Nephron (organoid): ENCODE measurements at regions not wholly inside any gene's neighbourhood (a gene's known extent, or its start where the extent isn't known, plus 50 kb on each side); places are given as distances from the start of the nearest gene placed in this dataset.

ENCODE experiments used
- H3K27ac Mint-ChIP-seq, 3 experiments: 2 replicates each; pipeline ENCODE4 v1.8.0; 2020; ENCODE audit warnings: mixed read lengths in 3 of 3, mild to moderate bottlenecking in 2 of 3, moderate library complexity in 1 of 3
- H3K27me3 Mint-ChIP-seq: 2 replicates; pipeline ENCODE4 v1.8.0; 2021; ENCODE audit warnings: low read depth, mild to moderate bottlenecking, moderate library complexity, mixed read lengths
- H3K36me3 Mint-ChIP-seq: 2 replicates; pipeline ENCODE4 v1.8.0; 2020; ENCODE audit warnings: low read depth, mixed read lengths
- H3K4me1 Mint-ChIP-seq: 2 replicates; pipeline ENCODE4 v1.8.0; 2020; ENCODE audit warnings: mixed read lengths
- H3K4me3 Mint-ChIP-seq, 3 experiments: 2 replicates each; pipeline ENCODE4 v1.8.0; 2020; ENCODE audit warnings: mild to moderate bottlenecking in 3 of 3, mixed read lengths in 3 of 3, moderate library complexity in 2 of 3
- H3K9me3 Mint-ChIP-seq: 2 replicates; pipeline ENCODE4 v1.8.0; 2020; ENCODE audit warnings: mixed read lengths
- TF ChIP-seq, protein P1 (sequence below), 3 experiments: fragments of 200-600 bp; sonication (generic); IDR thresholded peaks; one replicate each; pipeline ENCODE4 v1.5.0; 2021; ENCODE audit warnings: antibody characterized with exemption in 3 of 3; ENCODE audit not compliant: unreplicated experiment in 3 of 3

DNA sequence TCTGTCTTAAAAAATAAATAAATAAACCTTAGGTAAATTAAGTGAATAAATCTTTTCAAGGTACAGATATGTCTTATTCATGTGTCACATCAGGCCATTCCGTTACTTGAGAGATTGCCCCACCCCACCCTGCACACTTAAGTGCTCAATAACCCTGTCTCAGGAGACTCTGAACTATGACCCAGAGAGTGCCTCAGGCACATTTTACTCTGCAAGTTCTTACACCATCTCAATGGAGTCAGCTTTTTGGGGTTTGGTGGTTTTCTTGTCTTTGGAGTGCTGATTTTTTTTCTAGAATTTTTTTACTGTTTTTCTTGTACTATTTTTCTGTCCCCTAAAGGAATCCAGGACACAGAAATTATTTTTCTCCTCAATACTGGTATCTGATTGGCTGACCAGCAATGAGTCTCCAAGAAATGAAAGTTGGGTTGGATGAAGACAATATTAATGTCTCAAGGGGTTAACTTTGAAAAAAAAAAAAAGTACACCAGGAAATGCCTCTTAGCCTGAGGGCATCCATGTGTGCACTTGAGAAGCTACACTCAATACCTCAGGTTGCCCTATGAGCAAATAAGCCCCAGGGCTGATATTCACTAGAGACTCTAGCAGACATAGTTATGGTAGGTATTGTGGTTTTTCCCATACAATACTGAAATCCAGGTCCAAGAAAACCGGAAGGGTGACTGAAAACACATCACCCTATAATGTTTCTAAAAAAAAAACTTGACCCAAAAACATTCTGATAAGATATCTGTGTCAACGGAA, 114.6 kb upstream of the ZNF91 start:
- Mint-ChIP-seq H3K9me3 (peaks cover 30% of the 10 kb centered on the region), H3K27me3 (no peaks in the 10 kb centered on the region), H3K4me3 (no peak overlapping the region), H3K27ac (no peak overlapping the region), H3K4me1 (no peaks in the 10 kb centered on the region), H3K36me3 (no peaks in the 10 kb centered on the region)
- TF ChIP-seq, protein P1, sequence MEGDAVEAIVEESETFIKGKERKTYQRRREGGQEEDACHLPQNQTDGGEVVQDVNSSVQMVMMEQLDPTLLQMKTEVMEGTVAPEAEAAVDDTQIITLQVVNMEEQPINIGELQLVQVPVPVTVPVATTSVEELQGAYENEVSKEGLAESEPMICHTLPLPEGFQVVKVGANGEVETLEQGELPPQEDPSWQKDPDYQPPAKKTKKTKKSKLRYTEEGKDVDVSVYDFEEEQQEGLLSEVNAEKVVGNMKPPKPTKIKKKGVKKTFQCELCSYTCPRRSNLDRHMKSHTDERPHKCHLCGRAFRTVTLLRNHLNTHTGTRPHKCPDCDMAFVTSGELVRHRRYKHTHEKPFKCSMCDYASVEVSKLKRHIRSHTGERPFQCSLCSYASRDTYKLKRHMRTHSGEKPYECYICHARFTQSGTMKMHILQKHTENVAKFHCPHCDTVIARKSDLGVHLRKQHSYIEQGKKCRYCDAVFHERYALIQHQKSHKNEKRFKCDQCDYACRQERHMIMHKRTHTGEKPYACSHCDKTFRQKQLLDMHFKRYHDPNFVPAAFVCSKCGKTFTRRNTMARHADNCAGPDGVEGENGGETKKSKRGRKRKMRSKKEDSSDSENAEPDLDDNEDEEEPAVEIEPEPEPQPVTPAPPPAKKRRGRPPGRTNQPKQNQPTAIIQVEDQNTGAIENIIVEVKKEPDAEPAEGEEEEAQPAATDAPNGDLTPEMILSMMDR (IDR thresholded peaks at IDR 0.05; ENCODE audit: unreplicated experiment in 3 of 3) = no peak

DNA sequence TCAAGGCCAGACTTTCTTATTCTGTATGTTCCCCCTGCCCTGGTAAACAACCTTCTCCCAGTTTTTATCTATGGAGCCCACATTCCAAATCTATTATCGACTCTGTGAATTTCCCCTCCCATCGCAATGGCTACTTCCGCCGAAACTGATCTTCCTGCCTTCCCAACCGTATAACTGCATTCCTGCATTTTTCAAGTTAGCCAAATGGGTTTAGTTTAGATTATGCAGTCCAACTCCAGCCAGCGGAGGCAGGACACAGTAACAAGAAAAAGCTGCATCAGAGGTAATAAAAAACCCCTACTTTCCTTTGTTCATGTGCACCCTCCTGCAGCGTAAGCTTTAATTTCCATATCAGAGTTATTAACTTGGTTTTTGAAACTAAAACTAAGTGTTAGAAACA, 112.2 kb upstream of the ZNF91 start:
- no peaks in the 10 kb centered on the region for H3K36me3 Mint-ChIP-seq

DNA sequence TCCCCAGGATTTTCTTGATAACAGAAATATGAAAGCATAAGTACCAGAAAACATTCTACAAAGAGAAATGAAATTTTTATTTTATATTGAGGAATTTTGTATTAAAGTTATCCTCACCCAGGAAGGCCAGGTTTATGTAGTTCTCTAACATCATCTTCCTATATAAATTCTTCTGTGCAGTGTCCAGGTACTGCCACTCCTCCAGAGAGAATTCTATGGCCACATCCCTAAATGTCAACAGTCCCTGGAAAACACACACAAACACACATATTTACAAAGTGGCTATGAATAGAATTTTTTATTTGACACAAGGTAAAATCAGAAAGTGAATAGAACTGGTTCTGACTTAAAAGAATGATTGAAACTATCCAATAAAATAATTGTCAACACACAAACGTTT, 110.5 kb upstream of the ZNF91 start:
- no peaks in the 10 kb centered on the region for H3K27me3 Mint-ChIP-seq
- H3K4me3 Mint-ChIP-seq = no peak overlapping the region

More for the DNA sequence above, 112.2 kb upstream of the ZNF91 start:
- Mint-ChIP-seq H3K27ac (no peak overlapping the region), H3K4me1 (no peaks in the 10 kb centered on the region), H3K27me3 (no peaks in the 10 kb centered on the region), H3K4me3 (no peak overlapping the region), H3K9me3 (peaks cover 23% of the 10 kb centered on the region)
- TF ChIP-seq, protein P1 (IDR thresholded peaks at IDR 0.05; ENCODE audit: unreplicated experiment in 3 of 3) = no peak

DNA sequence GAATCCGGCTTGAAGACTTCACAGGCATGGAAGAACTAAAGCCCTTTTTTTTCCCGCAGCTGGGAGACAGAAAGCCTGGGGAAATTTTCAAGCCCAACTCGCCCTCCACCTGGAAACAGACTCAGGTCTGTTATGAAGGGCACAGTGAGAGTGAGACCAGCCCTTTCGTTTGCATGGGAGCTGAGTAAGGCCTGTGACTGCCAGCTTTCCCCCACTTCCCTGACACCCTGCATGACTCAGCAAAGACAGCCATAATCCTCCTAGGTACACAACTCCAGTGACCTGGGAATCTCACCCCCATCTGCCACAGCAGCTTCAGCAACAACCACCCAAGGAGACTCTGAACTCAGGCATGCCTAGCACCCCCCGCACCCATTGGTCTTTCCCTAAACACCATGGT, 87.6 kb upstream of the ZNF91 start:
- Mint-ChIP-seq H3K27ac (no peak overlapping the region), H3K27me3 (no peaks in the 10 kb centered on the region), H3K4me3 (no peak overlapping the region), H3K9me3 (peaks cover 75% of the 10 kb centered on the region), H3K36me3 (no peaks in the 10 kb centered on the region), H3K4me1 (no peaks in the 10 kb centered on the region)
- TF ChIP-seq, protein P1 (IDR thresholded peaks at IDR 0.05; ENCODE audit: unreplicated experiment in 3 of 3) = no peak

More for the DNA sequence above, 110.5 kb upstream of the ZNF91 start:
- Mint-ChIP-seq H3K36me3 (no peaks in the 10 kb centered on the region), H3K27ac (no peak overlapping the region), H3K9me3 (peaks cover 16% of the 10 kb centered on the region), H3K4me1 (no peaks in the 10 kb centered on the region)
- TF ChIP-seq, protein P1 (IDR thresholded peaks at IDR 0.05; ENCODE audit: unreplicated experiment in 3 of 3) = no peak

DNA sequence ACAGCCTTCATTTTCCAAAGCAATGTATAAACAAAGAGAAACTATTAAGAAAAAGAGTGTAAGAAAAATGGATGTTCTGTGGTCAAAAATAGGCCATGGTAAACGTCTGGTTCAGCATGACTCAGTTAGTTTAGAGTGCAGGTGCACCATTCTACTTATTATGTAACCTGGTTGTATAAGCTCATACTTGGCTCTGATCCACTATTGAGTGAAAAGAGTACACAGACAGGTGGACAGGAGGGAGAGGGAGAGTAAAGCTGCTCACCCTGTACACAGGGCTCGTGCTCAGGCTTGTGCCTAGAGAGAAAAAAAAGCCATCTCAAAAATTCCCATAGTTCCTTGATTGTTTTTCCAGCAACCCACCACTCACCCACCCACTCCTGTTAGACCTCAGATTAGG, 85.8 kb upstream of the ZNF91 start:
- Mint-ChIP-seq H3K9me3 (peaks cover 68% of the 10 kb centered on the region), H3K4me1 (no peaks in the 10 kb centered on the region), H3K36me3 (no peaks in the 10 kb centered on the region), H3K4me3 (no peak overlapping the region), H3K27me3 (no peaks in the 10 kb centered on the region), H3K27ac (no peak overlapping the region)
- TF ChIP-seq, protein P1 (IDR thresholded peaks at IDR 0.05; ENCODE audit: unreplicated experiment in 3 of 3) = no peak

DNA sequence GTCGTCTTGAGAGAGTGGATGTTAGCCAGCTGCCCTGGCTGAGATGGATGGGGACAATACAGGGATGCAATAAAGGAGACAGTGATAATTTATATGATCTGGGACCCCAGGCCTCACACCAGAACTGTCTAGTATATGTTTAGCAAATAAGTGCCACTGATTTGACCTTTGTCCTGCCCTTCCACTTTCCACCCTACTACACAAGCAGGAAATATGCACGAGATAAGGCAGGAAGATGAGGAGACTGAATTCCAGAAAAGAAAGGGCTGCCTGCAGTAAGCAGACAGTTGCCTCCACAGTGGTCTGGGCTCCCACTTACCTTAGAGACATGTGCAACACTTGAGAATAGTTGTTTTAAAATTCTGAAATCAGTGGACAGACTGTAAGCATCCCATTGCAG, 80.2 kb upstream of the ZNF91 start:
- TF ChIP-seq, protein P1 (IDR thresholded peaks at IDR 0.05; ENCODE audit: unreplicated experiment in 3 of 3) = no peak
- peaks cover 50% of the 10 kb centered on the region for H3K9me3 Mint-ChIP-seq

More for the DNA sequence above, 80.2 kb upstream of the ZNF91 start:
- H3K36me3 Mint-ChIP-seq = no peaks in the 10 kb centered on the region
- no peaks in the 10 kb centered on the region for H3K27me3 Mint-ChIP-seq
- H3K4me3 Mint-ChIP-seq = no peak overlapping the region
- H3K27ac Mint-ChIP-seq = no peak overlapping the region
- H3K4me1 Mint-ChIP-seq = no peaks in the 10 kb centered on the region
